SK-N-SH treated with all-trans-retinoic acid at 6 μM for 48 hours (cell line): ENCODE measurements at regions not wholly inside any gene's neighbourhood (a gene's known extent, or its start where the extent isn't known, plus 50 kb on each side); places are given as distances from the start of the nearest gene placed in this dataset.

Experiments used
- CSDC2 ChIP-seq: fragments of 250-450 bp; sonication (Bioruptor Pico); IDR thresholded peaks from 2 replicates; pipeline ENCODE4 v1.5.0; 2020; ENCODE audit warnings: mild to moderate bottlenecking, moderate library complexity
- GLIS3 ChIP-seq: fragments of 250-450 bp; sonication (Bioruptor Pico); IDR thresholded peaks from 2 replicates; pipeline ENCODE4 v1.5.0; 2020; ENCODE audit warnings: mild to moderate bottlenecking, moderate library complexity
- ISL1 ChIP-seq: fragments of 250-450 bp; sonication (Bioruptor Pico); IDR thresholded peaks from 2 replicates; pipeline ENCODE4 v2.1.2; 2022; ENCODE audit warnings: mild to moderate bottlenecking, moderate library complexity
- PPARA ChIP-seq: fragments of 250-450 bp; sonication (Bioruptor Pico); IDR thresholded peaks from 2 replicates; pipeline ENCODE4 v1.5.0; 2020; ENCODE audit warnings: mild to moderate bottlenecking, borderline replicate concordance
- SNAI2 ChIP-seq: fragments of 250-450 bp; sonication (Bioruptor Pico); IDR thresholded peaks from 2 replicates; pipeline ENCODE4 v1.5.0; 2020; ENCODE audit warnings: mild to moderate bottlenecking, moderate library complexity
- ZFP30 ChIP-seq: fragments of 450-650 bp; formaldehyde crosslinking; IDR thresholded peaks from 2 replicates; pipeline ENCODE4 v1.5.0; 2022; ENCODE audit warnings: mild to moderate bottlenecking, moderate library complexity

DNA sequence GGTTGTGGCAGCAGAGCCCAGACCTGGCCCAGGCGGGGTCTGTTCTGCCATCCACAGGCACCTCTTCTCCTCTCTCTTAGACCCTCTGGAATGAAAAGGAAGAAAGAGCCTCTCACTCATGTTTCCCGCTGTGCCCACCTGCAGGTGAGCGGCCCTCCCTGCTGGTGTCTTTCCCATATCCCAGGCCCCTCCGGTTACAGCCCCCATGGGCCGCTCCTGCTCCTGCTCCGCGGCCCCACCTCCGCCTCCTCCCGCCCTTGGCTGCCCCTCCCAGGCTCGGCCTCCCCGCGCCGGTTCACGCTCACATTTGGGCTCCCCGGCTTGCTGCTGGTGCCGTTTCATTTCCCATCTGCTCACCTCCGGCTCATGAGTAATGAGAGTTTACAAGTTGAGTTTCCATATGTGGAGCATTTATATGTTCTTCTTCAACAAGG is 98.7 kb upstream of the SDK2 start:
- no peak for TF ChIP-seq PPARA (CRISPR knock-in tag)
- no peak for TF ChIP-seq ISL1 (CRISPR knock-in tag)
- no peak for TF ChIP-seq ZFP30 (CRISPR knock-in tag)
- TF ChIP-seq CSDC2 (CRISPR knock-in tag) = no peak
- no peak for TF ChIP-seq SNAI2 (CRISPR knock-in tag)
- TF ChIP-seq GLIS3 (CRISPR knock-in tag) = no peak
